ENCODE measurements at regions not wholly inside any gene's neighbourhood (a gene's known extent, or its start where the extent isn't known, plus 50 kb on each side); places are given as distances from the start of the nearest gene placed in this dataset.

GRCh38 chr13:23947893-23948292, 50.6 kb upstream of the C1QTNF9B start:
- Histone ChIP-seq H3K9me3 (ENCODE audit: low read depth, low read length) (no peaks in the 10 kb centered on the region), H3K27me3 (ENCODE audit: insufficient read depth, low read length) (no peaks in the 10 kb centered on the region), H3K4me3 (ENCODE audit: low read length) (no peak overlapping the region), H3K4me1 (ENCODE audit: insufficient read depth, low read length) (no peaks in the 10 kb centered on the region)

- no peak overlapping the region for H3K4me3 ChIP-seq (ENCODE audit: low read length)
- no peaks in the 10 kb centered on the region for H3K9me3 ChIP-seq (ENCODE audit: low read depth, low read length)
- no peaks in the 10 kb centered on the region for H3K27me3 ChIP-seq (ENCODE audit: insufficient read depth, low read length)
- H3K4me1 ChIP-seq (ENCODE audit: insufficient read depth, low read length) = no peaks in the 10 kb centered on the region
These were observed 51.9 kb upstream of the C1QTNF9B start for GRCh38 chr13:23949200-23949599.

- Histone ChIP-seq H3K27me3 (ENCODE audit: insufficient read depth, low read length) (no peaks in the 10 kb centered on the region), H3K9me3 (ENCODE audit: low read depth, low read length) (no peaks in the 10 kb centered on the region), H3K4me1 (ENCODE audit: insufficient read depth, low read length) (no peaks in the 10 kb centered on the region), H3K4me3 (ENCODE audit: low read length) (no peak overlapping the region)
These were observed 52.4 kb upstream of the C1QTNF9B start for GRCh38 chr13:23949736-23950135.

DNA sequence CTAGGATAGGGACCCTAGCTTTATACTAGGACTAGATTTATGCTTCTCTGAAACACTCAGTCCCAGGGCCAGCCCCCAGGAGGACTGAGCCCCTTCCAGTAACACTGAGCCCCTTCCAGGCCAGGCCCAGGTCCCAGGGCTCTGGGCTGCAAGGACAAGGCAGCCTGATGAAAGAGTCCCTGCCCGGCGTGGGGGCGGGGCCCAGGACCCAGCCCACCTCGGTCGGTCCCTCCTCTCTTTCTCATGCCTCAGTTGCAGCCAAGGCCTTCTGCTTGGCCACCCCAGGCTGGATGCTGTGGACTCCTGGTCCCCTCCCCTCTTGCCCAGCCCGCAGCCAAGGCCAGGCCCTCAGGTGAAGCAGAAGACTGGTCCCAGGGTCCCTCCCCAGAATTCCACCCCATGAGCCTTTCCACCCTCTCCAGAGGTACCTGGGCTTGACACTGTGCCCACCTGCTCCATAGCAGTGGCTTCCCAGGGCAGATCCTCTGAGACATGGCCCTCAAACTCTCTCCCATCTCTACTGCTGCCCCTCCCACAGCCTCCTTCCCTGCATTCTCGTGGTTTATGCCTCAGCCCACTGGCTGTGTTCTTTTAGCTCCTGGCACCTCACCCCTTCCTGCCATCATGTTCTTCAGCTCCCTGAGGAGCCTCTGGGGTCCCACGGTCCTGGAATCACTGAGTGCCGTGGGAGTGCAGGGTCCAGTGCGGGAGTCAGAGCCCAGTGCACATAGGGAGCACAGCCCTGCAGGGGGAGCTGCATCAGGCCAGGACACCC, 53.6 kb upstream of the C1QTNF9B start:
- Histone ChIP-seq H3K9me3 (ENCODE audit: low read depth, low read length) (no peaks in the 10 kb centered on the region), H3K27me3 (ENCODE audit: insufficient read depth, low read length) (no peaks in the 10 kb centered on the region), H3K4me1 (ENCODE audit: insufficient read depth, low read length) (no peaks in the 10 kb centered on the region), H3K4me3 (ENCODE audit: low read length) (no peak overlapping the region)

DNA sequence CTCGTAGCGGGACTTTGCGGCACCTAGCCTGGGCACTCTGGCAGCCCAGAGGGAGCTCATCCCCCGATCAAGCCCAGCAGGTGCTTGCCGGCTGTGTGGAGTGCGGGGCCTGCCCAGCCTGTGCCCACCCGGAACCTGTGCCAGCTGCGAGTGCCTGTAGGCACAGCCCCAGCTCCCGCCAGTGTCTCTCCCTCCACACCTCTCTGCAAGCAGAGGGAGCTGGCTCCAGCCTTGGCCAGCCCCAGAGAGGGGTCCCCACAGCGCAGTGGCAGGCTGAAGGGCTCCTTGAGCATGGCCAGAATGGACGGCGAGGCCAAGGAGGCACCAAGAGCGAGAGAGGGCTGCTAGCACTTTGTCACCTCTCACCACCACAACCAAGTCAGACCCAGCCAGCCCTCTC, 55.5 kb upstream of the C1QTNF9B start:
- no peak overlapping the region for H3K4me3 ChIP-seq (ENCODE audit: low read length)
- H3K4me1 ChIP-seq (ENCODE audit: insufficient read depth, low read length) = no peaks in the 10 kb centered on the region
- no peaks in the 10 kb centered on the region for H3K9me3 ChIP-seq (ENCODE audit: low read depth, low read length)
- no peaks in the 10 kb centered on the region for H3K27me3 ChIP-seq (ENCODE audit: insufficient read depth, low read length)

- Histone ChIP-seq H3K4me3 (ENCODE audit: low read length) (no peak overlapping the region), H3K27me3 (ENCODE audit: insufficient read depth, low read length) (no peaks in the 10 kb centered on the region), H3K9me3 (ENCODE audit: low read depth, low read length) (no peaks in the 10 kb centered on the region), H3K4me1 (ENCODE audit: insufficient read depth, low read length) (no peaks in the 10 kb centered on the region)
These were observed 56.7 kb upstream of the C1QTNF9B start for GRCh38 chr13:23953860-23954512.

GRCh38 chr13:23955064-23955463, 57.8 kb upstream of the C1QTNF9B start:
- Histone ChIP-seq H3K9me3 (ENCODE audit: low read depth, low read length) (no peaks in the 10 kb centered on the region), H3K4me1 (ENCODE audit: insufficient read depth, low read length) (no peaks in the 10 kb centered on the region), H3K27me3 (ENCODE audit: insufficient read depth, low read length) (no peaks in the 10 kb centered on the region), H3K4me3 (ENCODE audit: low read length) (no peak overlapping the region)

GRCh38 chr13:23956106-23956505, 58.8 kb upstream of the C1QTNF9B start:
- Histone ChIP-seq H3K4me3 (ENCODE audit: low read length) (no peak overlapping the region), H3K9me3 (ENCODE audit: low read depth, low read length) (no peaks in the 10 kb centered on the region), H3K4me1 (ENCODE audit: insufficient read depth, low read length) (no peaks in the 10 kb centered on the region), H3K27me3 (ENCODE audit: insufficient read depth, low read length) (no peaks in the 10 kb centered on the region)

GRCh38 chr13:23957981-23958380, 60.7 kb upstream of the C1QTNF9B start:
- Histone ChIP-seq H3K9me3 (ENCODE audit: low read depth, low read length) (no peaks in the 10 kb centered on the region), H3K27me3 (ENCODE audit: insufficient read depth, low read length) (no peaks in the 10 kb centered on the region), H3K4me3 (ENCODE audit: low read length) (no peak overlapping the region), H3K4me1 (ENCODE audit: insufficient read depth, low read length) (no peaks in the 10 kb centered on the region)

GRCh38 chr13:23959231-23959862, 62.0 kb upstream of the C1QTNF9B start:
- no peaks in the 10 kb centered on the region for H3K4me1 ChIP-seq (ENCODE audit: insufficient read depth, low read length)
- H3K4me3 ChIP-seq (ENCODE audit: low read length) = no peak overlapping the region
- H3K9me3 ChIP-seq (ENCODE audit: low read depth, low read length) = no peaks in the 10 kb centered on the region
- no peaks in the 10 kb centered on the region for H3K27me3 ChIP-seq (ENCODE audit: insufficient read depth, low read length)

GRCh38 chr13:23960566-23961156, 63.4 kb upstream of the C1QTNF9B start:
- Histone ChIP-seq H3K27me3 (ENCODE audit: insufficient read depth, low read length) (no peaks in the 10 kb centered on the region), H3K4me1 (ENCODE audit: insufficient read depth, low read length) (no peaks in the 10 kb centered on the region), H3K4me3 (ENCODE audit: low read length) (no peak overlapping the region), H3K9me3 (ENCODE audit: low read depth, low read length) (no peaks in the 10 kb centered on the region)

GRCh38 chr13:23963184-23963931, 66.1 kb upstream of the C1QTNF9B start:
- Histone ChIP-seq H3K4me3 (ENCODE audit: low read length) (no peak overlapping the region), H3K27me3 (ENCODE audit: insufficient read depth, low read length) (no peaks in the 10 kb centered on the region), H3K9me3 (ENCODE audit: low read depth, low read length) (no peaks in the 10 kb centered on the region), H3K4me1 (ENCODE audit: insufficient read depth, low read length) (peaks cover 4% of the 10 kb centered on the region)

DNA sequence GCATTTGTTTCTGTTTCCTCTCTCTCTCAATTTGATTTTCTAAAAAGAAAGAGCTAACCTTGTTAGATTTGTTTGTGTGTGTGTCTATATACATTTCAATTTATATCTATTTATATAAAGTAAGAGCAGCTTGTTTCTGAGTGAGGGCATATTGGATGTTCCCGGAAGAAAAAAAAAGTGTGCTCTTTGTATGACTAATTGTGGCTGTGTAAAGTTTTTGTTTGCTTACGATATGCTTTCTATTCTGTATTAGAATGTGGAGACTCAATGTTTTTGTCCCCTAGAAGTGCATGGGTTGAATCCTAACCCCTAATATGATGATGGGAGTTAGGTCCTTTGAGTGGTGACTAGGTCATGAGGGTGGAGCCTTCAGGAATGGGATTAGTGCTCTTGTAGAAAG, 66.6 kb upstream of the C1QTNF9B start:
- no peak overlapping the region for H3K4me3 ChIP-seq (ENCODE audit: low read length)
- peaks cover 4% of the 10 kb centered on the region for H3K4me1 ChIP-seq (ENCODE audit: insufficient read depth, low read length)
- no peaks in the 10 kb centered on the region for H3K27me3 ChIP-seq (ENCODE audit: insufficient read depth, low read length)
- no peaks in the 10 kb centered on the region for H3K9me3 ChIP-seq (ENCODE audit: low read depth, low read length)

DNA sequence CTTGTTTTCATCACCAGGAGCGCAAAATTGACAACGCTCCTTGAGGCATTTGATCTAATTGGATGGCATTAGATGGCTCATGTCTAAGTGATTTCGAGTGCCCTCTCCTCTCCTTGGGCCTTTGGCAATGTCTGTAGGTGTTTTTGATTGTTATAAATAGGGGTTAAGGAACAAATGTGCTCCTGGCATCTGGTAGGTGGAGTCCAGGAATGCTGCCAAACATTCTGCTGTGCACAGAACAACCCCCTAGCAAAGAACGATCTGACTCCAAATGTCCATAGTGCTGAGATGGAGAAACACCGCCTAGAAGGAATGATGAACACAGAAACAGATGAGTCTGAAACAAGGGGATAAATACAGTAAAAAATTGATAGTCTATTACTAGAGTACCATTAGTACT, 68.0 kb upstream of the C1QTNF9B start:
- Histone ChIP-seq H3K9me3 (ENCODE audit: low read depth, low read length) (no peaks in the 10 kb centered on the region), H3K4me3 (ENCODE audit: low read length) (no peak overlapping the region), H3K4me1 (ENCODE audit: insufficient read depth, low read length) (peaks cover 4% of the 10 kb centered on the region), H3K27me3 (ENCODE audit: insufficient read depth, low read length) (no peaks in the 10 kb centered on the region)

DNA sequence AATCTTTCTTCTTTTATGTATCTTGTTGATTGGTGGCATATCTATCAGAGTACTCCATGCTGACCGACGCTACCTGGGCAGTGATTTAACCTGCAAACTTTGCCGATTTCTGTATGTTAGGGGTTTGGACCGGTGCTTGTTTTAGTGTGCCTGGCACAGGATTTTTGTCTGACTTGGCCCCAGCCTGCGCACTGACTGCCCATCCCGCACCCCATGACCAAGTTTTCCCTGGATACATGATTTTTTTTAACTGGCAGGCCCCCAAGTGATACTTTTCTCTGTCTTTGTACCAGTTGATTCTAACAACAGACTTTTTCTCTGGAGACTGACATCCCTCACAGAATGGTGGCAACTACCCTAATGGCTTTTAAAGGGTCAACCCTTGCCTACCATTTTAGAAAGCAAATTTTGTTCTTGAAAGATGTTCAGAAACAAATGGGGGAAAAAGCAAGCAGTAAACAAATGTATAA, 69.0 kb upstream of the C1QTNF9B start:
- no peak overlapping the region for H3K4me3 ChIP-seq (ENCODE audit: low read length)
- no peaks in the 10 kb centered on the region for H3K9me3 ChIP-seq (ENCODE audit: low read depth, low read length)
- no peaks in the 10 kb centered on the region for H3K27me3 ChIP-seq (ENCODE audit: insufficient read depth, low read length)
- H3K4me1 ChIP-seq (ENCODE audit: insufficient read depth, low read length) = peaks cover 4% of the 10 kb centered on the region

All from mononuclear cell (primary cell).